Loucy (cell line): ENCODE measurements at regions not wholly inside any gene's neighbourhood (a gene's known extent, or its start where the extent isn't known, plus 50 kb on each side); places are given as distances from the start of the nearest gene placed in this dataset.

Experiments
- CTCF ChIP-seq: fragments of 200-600 bp; sonication (generic); conservative IDR thresholded peaks from 2 replicates; pipeline ENCODE4 v1.5.1; 2014; ENCODE audit warnings: mild to moderate bottlenecking, antibody characterized with exemption, low read length
- EZH2phosphoT487 ChIP-seq: fragments of 200-600 bp; IDR thresholded peaks from 2 replicates; pipeline ENCODE4 v1.6.1; 2018; ENCODE audit warnings: antibody characterized with exemption, mild to moderate bottlenecking, moderate library complexity, borderline replicate concordance

- no peak for TF ChIP-seq CTCF
- TF ChIP-seq EZH2phosphoT487, result no peak
Observed at GRCh38 chrX:97847885-97848679, 964.4 kb downstream of the RPA4 start.
